ENCODE measurements at regions not wholly inside any gene's neighbourhood (a gene's known extent, or its start where the extent isn't known, plus 50 kb on each side); places are given as distances from the start of the nearest gene placed in this dataset.

- no peak for DNase-seq
Observed at GRCh38 chr9:27929841-27930240, 356.6 kb upstream of the C9orf72 start.

- DNase-seq = no peak
Observed at GRCh38 chr9:27933210-27934025, 360.1 kb upstream of the C9orf72 start.

- no peak for DNase-seq
Observed at GRCh38 chr9:27934471-27934870, 361.2 kb upstream of the C9orf72 start.

- no peak for DNase-seq
Observed at GRCh38 chr9:27939186-27939585, 365.9 kb upstream of the C9orf72 start.

GRCh38 chr9:27940535-27940934 lies 367.3 kb upstream of the C9orf72 start:
- no peak for DNase-seq

GRCh38 chr9:27943501-27943900 lies 370.2 kb upstream of the C9orf72 start:
- DNase-seq = no peak

GRCh38 chr9:27945386-27945785 lies 372.1 kb upstream of the C9orf72 start:
- no peak for DNase-seq

- DNase-seq = no peak
Observed at GRCh38 chr9:27950382-27950781, 377.1 kb upstream of the C9orf72 start.

GRCh38 chr9:27954858-27955257 lies 381.6 kb upstream of the C9orf72 start:
- DNase-seq = no peak

- DNase-seq = no peak
Observed at GRCh38 chr9:27963836-27964235, 390.6 kb upstream of the C9orf72 start.

GRCh38 chr9:27967210-27967609 lies 393.9 kb upstream of the C9orf72 start:
- DNase-seq = no peak

- no peak for DNase-seq
Observed at GRCh38 chr9:27977931-27978330, 404.6 kb upstream of the C9orf72 start.

- DNase-seq = no peak
Observed at GRCh38 chr9:27985714-27986113, 412.4 kb upstream of the C9orf72 start.

- DNase-seq = no peak
Observed at GRCh38 chr9:27990524-27990923, 417.2 kb upstream of the C9orf72 start.

- DNase-seq = no peak
Observed at GRCh38 chr9:27991221-27991620, 417.9 kb upstream of the C9orf72 start.

- no peak for DNase-seq
Observed at GRCh38 chr9:28001096-28001495, 427.8 kb upstream of the C9orf72 start.

- no peak for DNase-seq
Observed at GRCh38 chr9:28004900-28005299, 431.6 kb upstream of the C9orf72 start.

GRCh38 chr9:28005779-28006178 lies 432.5 kb upstream of the C9orf72 start:
- DNase-seq = no peak

GRCh38 chr9:28007097-28007817 lies 434.0 kb upstream of the C9orf72 start:
- DNase-seq = no peak

GRCh38 chr9:28014212-28014611 lies 440.9 kb upstream of the C9orf72 start:
- no peak for DNase-seq

- DNase-seq = no peak
Observed at GRCh38 chr9:28024676-28025075, 451.4 kb upstream of the C9orf72 start.

- DNase-seq = no peak
Observed at GRCh38 chr9:28025186-28025585, 451.9 kb upstream of the C9orf72 start.

- no peak for DNase-seq
Observed at GRCh38 chr9:28031521-28032267, 458.4 kb upstream of the C9orf72 start.

- DNase-seq = no peak
Observed at GRCh38 chr9:28032268-28032590, 458.9 kb upstream of the C9orf72 start.
